Amygdala (tissue), 56 donors: ENCODE measurements at regions not wholly inside any gene's neighbourhood (a gene's known extent, or its start where the extent isn't known, plus 50 kb on each side); places are given as distances from the start of the nearest gene placed in this dataset.
A peak's percentile ranks its signal among the peaks of the same experiment; 100 is the strongest.
"Not testable (repeated sequence)": the region's sequence is repeated elsewhere in the genome, so short reads cannot be mapped to it uniquely, and the experiment has no call there.

ENCODE experiments used
- DNase-seq, 56 donors: peaks; one replicate each; lab custom pipeline; 2025; lab: John Stamatoyannopoulos, UW

DNA sequence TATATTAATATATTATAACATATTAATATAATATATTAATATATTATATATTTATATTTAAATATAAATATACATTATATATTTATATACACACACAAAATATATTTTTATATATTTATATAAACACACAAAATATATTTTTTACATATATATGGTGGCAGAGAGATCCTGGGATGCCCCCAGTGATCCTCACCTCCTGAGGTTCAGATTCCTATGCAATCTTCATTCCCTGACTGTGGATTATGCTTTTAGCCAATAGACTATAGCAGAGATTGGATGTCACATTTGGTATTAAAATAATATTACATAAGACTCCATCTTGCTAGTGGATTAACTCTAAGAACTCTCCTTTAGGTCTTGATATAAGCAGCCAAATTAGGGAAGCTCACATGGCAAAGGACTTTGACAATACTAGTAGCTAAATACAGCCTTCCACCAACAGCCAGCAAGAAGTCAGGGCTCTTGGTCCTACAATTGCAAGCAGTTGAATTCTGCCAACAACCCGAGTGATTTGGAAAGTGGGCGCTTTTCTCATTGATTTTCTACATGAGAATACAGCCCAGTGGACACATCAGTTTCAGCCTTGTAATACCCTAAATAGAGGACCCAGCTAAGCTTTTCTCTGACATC is 681.0 kb downstream of the C6orf118 start:
- no peak for DNase-seq

DNA sequence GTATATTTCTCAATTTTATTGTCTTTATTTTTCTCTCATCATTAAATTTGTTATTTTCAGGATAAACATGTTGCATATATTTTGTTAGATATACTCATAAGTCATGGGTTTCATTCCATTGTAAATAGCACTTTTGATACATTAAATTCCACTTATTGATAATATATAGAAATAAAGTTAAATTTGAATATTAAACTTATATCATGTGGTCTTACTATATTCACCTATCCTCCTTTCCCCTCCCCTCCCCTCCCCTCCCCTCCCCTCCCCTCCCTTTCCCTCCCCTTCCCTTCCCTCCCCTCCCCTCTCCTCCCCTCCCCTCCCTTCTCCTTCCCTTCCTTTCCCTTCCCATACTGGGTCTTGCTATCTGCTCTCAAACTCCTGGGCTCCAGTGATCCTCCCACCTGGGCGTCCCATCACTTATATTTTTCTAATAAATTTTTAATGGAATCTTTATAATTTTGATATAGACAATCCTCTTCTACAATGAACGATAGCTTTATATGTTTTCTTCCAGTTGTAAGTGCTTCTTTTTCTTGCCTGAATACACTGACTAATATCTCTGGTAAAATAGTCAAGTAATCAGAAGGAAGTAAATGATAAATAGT is 692.4 kb downstream of the C6orf118 start:
- no peak for DNase-seq

DNA sequence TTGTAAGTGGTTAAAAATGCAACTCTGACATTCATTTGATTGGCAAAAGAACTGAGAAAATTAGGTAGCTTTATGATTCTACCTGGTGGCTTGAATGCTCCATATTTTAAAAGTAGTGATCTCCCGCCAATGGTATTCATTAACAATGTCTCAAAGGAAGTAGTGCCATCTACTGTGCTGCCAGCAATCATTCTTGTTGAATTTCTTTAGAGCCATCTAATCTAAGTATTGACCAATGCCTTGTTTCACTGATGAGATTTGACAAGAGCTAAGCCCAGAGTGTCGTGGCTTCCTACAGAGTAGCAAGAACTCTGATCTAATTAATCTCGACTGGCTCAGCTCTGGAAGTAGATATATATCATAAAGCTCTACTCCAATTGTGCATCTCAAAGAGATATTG is 696.7 kb downstream of the C6orf118 start:
- no peak for DNase-seq

DNA sequence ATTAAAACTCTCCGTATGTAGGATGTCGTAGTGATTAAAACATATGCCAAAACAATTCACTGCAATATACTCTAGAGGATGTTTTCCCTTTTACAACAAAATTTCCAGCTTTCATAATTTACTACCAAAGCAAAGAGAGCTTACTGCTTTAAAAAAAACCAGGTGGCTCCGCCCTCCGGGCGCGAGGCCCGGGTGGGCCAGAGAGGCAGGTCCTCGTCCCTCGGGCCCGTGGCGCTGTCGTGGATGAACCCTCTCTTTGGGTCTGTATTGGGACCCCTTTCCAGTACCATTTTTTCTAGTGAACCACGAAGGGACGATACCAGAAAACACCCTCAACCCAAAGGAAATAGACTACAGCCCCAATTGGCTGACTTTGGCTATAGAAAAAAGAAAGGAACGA is 698.5 kb downstream of the C6orf118 start:
- not testable (repeated sequence) for DNase-seq

DNA sequence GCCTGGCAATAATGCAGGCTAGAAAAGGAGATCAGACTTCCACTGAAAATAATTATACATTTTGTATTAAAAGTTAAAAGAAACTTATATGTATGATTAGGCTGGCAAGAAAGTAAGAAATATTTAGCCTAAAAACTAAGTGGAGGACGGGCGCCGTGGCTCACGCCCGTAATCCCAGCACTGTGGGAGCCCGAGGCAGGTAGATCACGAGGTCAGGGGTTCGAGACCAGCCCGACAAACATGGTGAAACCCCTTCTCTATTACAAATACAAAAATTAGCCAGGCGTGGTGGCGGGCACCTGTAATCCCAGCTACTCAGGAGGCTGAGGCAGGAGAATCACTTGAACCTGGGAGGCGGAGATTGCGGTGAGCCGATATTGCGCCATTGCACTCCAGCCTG is 707.0 kb downstream of the C6orf118 start:
- not testable (repeated sequence) for DNase-seq

DNA sequence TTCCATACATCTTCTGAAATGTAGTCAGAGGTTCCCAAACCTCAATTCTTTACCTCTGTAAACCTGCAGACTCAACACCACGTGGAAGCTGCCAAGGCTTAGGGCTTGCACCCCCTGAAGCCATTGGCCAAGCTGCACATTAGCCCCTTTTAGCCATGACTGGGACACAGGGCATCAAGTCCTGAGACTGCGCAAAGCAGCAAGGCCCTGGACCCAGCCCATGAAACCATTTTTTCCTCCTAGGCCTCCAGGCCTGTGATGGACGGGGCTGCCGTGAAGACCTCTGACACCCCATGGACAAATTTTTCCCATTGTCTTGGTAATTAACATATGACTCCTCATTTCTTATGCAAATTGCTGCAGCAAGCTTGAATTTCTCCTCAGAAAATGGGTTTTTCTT is 727.8 kb downstream of the C6orf118 start:
- no peak for DNase-seq

DNA sequence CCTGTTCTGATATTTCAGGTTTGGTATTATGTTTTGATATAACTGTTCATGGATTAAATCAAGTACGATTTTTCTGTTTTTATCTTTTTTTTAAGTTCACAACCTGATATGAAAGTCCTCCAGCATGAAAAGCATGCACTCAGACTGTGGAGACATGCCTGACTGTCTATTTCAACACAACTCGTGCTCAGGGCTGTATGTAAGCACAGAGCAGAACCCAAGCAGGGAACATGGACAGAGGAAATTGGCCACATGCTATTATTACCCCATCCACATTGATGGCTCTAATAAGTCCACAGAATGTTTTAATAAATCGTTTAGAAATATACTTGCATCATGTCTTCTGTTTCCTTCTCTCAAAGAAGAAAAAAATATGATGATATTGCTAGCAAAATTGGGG is 730.4 kb downstream of the C6orf118 start:
- no peak for DNase-seq

DNA sequence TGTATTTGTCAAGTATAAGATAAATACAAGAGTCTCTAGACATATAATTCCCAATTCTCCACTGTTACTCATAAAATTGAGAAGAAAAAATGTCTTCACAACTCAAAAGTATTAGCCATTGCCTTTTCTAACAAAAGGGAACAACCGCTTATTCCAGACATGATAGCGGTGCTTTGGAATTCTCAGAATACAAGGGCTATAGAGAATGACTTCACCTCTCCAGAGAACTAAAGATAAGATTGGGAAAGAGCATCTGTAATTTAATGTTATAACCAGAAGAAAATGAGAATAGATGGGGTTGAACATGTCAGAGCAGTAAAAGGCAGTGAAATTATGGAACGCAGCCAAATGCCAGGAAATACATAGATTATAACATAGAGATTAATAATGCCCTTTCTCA is 730.8 kb downstream of the C6orf118 start:
- no peak for DNase-seq

DNA sequence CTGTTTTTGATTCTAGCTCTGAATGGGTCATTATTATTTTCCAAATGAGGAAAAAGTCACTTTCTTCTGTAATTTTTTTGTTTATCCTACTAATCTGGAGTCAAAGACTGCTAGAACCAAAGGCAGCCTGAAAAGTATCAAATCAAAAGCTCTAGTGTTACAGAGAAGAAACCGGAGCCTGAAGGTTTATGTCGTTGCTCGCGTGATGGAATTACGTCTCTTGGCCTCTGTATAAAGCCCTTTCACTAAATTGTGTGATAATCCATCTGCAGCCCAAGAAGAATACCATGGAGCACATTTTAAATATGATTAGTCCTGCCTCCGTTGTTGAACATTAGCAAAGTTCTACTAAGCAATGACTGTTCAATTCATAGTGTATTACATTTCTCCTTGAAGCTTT is 738.6 kb downstream of the C6orf118 start:
- DNase-seq, result no peak

DNA sequence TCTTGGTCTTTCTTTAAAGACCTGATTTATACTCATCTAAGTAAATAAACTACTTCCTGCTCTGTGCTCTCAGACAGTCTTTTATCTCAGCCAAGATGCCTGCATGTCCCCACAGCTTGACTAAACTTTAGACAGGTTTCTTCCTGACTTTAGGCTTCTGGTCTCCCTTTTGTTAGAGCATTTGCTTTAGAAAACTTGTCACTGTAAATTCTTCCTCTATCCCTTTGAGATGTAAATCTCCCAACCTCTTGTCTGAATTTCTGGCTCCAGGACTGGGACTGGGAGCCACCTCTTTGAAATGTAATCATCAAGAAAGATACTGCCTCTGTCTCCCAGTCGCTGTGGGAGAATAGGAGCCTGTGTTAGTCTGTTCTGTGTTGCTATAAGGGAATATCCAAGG is 739.9 kb downstream of the C6orf118 start:
- no peak for DNase-seq

DNA sequence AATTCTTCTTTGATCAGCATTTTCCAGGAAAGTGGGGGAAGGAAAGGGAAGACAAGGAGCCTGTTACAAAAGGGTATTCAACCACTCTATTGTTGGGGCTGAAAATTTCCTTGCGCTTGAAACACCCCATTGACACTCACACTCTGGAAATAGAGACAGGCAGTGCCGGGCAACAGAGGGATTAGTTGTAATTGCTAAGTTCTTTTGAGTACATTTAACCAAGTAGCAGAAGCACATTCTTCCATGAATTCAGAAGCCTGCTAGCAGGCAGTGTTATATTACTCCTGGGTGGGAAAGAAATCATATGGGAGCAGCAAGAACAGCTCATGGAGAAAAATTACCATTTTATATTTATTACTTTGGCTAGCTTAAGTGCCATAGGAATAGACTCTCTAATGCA is 745.5 kb downstream of the C6orf118 start:
- peak in 30 of 56 donors; percentile 0 to 61 (median 21) for DNase-seq

DNA sequence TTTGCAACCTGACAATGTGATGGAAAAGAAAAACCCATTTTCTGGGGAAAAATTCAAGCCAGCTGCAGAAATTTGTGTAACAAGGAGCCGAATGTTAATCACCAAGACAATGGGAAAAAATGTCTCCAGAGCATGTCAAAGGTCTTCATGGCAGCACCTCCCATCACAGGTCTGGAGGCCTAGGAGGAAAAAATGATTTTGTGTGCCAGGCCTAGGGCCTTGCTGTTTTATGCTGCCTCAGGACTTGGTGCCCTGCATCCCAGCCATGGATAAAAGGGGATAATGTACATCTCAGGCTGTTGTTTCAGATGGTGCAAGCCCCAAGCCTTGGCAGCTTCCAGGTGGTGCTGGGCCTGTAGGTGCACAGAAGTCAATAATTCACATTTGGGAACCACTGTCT is 747.7 kb downstream of the C6orf118 start:
- no peak for DNase-seq

DNA sequence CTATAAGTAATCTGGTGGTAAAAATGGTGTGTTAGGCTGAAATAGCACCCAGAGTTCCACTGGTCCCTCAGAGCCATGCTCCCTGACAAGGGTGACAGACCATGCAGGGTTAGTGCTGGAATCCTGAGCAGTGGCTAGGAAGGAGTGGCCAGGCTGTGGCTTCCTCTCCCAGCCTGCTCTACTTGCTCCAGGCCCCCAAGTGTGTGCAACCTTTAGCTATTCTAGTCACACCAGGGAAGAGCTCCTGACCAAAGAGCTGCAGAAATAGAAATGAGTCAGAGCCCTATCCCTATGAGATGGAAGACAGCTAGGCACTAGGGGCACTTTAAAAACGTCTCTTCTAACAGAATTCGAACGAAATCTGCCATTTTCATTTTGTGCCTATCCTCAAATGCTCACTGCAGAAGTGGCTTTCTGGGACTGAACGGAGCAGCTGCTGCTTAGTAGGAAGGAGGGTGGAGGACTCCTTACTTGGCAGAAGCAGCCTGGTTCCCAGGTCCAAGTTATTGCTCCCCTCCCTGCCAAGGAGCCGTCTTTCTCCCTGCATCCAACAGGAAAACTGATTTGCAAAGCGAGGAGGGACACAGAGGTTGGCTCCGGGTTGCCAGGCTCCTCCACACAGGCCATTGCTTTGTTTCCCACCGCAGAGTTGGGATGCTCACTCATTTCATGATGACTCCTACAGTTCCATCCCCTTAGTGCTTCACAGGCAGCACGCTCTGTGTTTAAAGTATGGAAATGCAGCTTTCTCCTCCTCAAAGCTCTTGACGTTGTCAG is 754.5 kb downstream of the C6orf118 start:
- DNase-seq, result peak in 20 of 56 donors; percentile 1 to 44 (median 16)

DNA sequence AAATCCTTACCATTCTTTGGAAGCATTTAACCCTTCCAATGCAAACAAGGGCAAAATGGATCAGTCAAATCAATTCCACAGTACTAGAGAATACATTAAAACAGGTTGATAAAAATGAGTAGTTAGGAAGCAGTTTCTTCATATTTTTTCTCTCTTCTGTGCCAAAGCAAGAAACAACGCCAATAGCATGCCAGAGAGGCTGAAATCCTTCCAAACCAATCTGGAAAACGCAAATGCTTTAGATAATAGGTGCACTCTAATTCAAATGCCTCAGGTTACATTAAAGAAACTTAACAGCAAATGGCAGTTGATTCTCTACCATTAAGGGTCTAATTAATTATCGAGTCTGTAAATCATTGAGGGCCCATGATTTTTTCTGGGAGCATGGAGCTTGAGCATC is 755.2 kb downstream of the C6orf118 start:
- DNase-seq, result no peak

DNA sequence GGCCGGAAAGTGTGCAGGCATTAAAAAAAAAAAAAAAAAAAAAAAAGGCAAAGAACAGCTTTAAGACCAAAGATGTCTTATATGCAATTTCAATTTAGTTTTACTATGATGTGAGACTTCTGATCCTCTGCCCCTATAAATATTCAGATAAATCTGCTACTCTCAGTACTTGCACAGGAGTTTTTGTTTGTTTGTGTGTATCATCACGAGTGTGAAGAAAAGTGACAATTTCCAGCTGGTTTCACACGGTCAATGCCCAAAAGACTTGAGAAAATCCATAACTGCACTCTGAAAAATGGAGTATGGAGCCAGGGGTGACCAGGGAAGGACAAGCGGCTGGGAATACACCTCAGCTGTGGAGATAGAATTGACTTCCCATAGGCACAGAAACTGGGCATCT is 757.7 kb downstream of the C6orf118 start:
- DNase-seq, result no peak

DNA sequence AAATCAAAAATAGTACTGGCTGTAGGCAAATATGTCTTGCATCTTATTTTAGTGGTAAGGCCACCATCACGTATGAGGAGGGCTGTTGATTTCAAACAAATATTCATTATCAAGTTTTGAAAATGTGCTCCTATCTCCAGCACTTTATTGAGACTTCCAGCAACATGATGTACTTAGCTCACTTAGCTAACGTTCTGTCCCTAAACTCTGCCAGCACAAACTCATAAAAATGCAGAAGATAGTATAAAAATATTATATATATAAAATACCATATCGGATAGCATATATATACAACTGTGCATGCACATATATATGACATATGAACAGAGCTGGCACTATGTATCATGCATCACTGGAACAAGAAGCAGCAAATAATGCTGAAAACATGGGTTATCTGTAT is 762.3 kb downstream of the C6orf118 start:
- no peak for DNase-seq

DNA sequence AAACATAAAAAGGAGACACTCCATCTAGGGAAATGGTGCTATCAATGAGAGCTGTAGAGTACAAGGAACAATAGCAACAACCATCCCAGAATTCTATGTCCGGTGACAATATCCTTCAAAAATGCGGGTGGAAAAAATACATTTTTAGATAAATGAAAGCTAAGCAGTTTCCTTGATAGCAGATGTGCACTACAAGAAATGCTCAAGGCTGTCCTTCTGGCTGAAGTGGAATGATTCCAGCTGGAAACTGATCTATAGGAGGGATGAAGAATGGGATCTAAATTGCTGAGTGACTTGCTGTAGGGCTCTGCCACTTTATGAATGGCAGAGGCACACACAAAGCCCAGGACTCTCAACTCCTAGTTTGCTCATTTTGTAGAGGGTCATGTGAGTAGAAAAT is 763.1 kb downstream of the C6orf118 start:
- no peak for DNase-seq

DNA sequence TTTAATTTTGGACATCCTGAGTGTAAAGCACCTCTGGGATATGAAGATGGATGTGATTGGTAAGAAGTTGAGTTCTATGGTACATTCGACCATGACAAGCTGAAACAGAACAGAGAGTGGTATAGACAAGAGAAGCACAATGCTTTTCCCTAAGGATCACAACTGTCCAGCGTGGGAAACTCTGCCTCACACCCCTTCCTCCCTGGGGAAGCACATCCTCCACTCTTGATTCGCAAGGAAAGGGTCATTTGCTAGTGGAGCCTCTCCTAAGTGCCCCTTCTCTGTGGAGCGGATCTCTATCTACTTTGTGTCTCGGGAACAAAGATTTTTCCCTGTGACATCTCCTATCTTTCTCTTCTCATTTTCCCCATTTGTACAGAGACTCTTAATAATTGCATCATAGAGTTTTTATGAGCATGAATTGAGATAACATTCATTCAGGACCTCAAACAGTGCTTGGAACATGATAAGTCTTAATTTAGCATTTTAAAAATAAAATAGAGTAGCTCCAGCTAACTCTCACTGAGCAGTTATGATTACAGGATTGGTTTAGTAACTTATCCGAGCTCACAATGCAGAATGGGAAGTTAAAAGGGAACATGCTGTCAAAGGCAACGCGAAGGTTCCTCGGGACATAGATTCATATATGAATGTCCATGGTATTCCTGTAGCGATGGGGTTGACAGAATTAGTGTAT is 775.2 kb downstream of the C6orf118 start:
- no peak for DNase-seq

DNA sequence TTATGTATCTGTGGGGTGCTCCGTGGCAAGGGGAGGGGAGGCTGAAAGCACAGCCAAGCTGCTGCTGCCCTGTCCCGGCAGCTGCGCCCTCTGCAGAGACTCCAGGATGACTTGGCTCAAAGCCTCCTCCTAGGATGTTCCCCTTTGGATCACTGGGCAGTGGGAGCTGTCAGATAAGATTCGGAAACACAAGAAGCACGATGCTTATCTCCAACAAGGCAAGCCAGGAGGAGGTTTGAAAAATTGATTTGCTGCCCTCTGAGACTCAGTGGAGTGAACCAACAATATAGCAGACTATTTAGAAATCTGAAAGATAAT is 776.4 kb downstream of the C6orf118 start:
- peak in 3 of 56 donors; percentile 4 to 22 (median 4) for DNase-seq

DNA sequence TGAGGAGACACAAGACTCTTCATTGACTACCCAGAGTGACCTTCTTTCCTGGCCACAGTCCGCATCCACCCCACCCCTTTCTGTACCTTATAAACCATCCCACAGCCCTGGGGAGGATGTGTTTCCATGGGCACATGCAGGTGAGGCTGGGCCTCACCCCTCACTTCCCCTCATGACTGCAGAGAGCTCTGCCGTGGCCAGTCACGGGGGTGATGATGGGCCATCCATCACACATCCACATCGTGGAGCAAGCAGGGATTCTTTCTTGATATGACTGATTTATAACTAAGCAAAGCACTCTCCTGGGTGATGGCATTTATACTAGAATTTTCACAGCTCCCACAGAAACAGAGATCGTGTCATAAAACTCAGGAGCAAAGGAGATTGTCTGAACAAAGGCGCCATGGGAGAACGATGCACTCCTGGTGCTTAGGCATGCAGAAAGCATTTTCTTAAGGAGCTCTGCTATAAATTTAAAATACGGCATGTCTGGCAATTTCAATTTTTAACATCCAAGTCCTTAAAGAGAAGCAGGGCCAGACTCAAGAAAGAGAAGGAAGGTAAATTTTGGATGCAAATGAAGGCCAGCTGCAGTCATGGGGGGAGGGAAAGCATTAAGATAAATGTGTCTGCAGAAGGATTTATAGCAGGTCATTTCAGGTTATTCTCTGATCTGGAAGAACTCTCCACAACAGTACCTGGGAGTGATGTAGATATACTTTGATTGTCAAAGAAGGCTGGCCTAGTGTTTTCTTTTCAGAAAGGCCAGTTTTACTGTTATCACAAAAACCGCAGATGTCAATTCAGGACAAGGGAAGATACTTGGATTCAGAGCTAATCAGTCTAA is 777.0 kb downstream of the C6orf118 start:
- DNase-seq, result no peak

DNA sequence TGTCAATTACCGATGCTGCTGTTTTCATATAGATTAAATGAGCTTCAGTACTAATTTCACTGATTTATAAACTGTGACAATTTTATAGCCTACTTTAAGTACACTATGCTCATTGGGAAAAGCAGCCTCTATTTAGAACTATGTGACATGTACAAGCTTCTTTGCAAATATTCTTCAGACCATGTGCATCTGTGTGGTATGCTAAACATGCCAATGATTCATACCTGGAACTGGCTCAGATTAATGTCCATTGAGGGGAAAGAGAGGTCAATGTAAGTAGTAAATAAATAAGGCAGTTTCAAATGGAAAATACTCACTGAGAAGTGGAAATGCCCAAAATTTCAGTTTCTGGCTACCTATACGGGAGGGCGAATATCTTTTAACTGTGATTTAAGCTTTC is 777.7 kb downstream of the C6orf118 start:
- no peak for DNase-seq
